ENCODE measurements at regions not wholly inside any gene's neighbourhood (a gene's known extent, or its start where the extent isn't known, plus 50 kb on each side); places are given as distances from the start of the nearest gene placed in this dataset.

- Histone ChIP-seq H3K4me1 (ENCODE audit: control insufficient read depth, low read length) (peaks cover 8% of the 10 kb centered on the region), H3K9me2 (replicated peaks; ENCODE audit: control insufficient read depth, low read length) (no peaks in the 10 kb centered on the region), H3F3A (ENCODE audit: control insufficient read depth, insufficient read depth) (no peaks in the 10 kb centered on the region), H3K27me3 (ENCODE audit: control insufficient read depth, low read length) (no peaks in the 10 kb centered on the region), H3K36me3 (ENCODE audit: control insufficient read depth, low read length) (no peaks in the 10 kb centered on the region), H4K20me1 (ENCODE audit: control insufficient read depth, insufficient read depth, low read depth, low read length) (no peaks in the 10 kb centered on the region), H3K79me2 (ENCODE audit: control insufficient read depth, low read length) (no peaks in the 10 kb centered on the region), H3K9me3 (ENCODE audit: control insufficient read depth, insufficient read depth, low read length) (no peaks in the 10 kb centered on the region), H3K27ac (ENCODE audit: low read depth, low read length) (no peak overlapping the region), H3K4me3 (ENCODE audit: low read length) (no peak overlapping the region), H3K4me2 (ENCODE audit: low read length) (no peak overlapping the region)
- no peak for TF ChIP-seq EZH2phosphoT487 (IDR thresholded peaks at IDR 0.05; ENCODE audit: borderline replicate concordance, low read length)
- no peak for TF ChIP-seq CTCF (IDR thresholded peaks at IDR 0.05; ENCODE audit: low read depth, low read length, poor library complexity, severe bottlenecking)
Observed at GRCh38 chr9:38276771-38277439, 115.6 kb upstream of the ALDH1B1 start.

GRCh38 chr9:38274800-38275199 is 117.7 kb upstream of the ALDH1B1 start:
- no peaks in the 10 kb centered on the region for H3K27me3 ChIP-seq (ENCODE audit: control insufficient read depth, low read length)
- TF ChIP-seq CTCF (IDR thresholded peaks at IDR 0.05; ENCODE audit: low read depth, low read length, poor library complexity, severe bottlenecking), result no peak
- TF ChIP-seq EZH2phosphoT487 (IDR thresholded peaks at IDR 0.05; ENCODE audit: borderline replicate concordance, low read length), result no peak
- H3K4me1 ChIP-seq (ENCODE audit: control insufficient read depth, low read length), result peaks cover 8% of the 10 kb centered on the region
- H3K79me2 ChIP-seq (ENCODE audit: control insufficient read depth, low read length), result no peaks in the 10 kb centered on the region
- no peak overlapping the region for H3K4me3 ChIP-seq (ENCODE audit: low read length)
- H3K27ac ChIP-seq (ENCODE audit: low read depth, low read length), result no peak overlapping the region
- no peak overlapping the region for H3K4me2 ChIP-seq (ENCODE audit: low read length)
- no peaks in the 10 kb centered on the region for H4K20me1 ChIP-seq (ENCODE audit: control insufficient read depth, insufficient read depth, low read depth, low read length)
- no peaks in the 10 kb centered on the region for H3K36me3 ChIP-seq (ENCODE audit: control insufficient read depth, low read length)
- H3F3A ChIP-seq (ENCODE audit: control insufficient read depth, insufficient read depth), result no peaks in the 10 kb centered on the region
- H3K9me2 ChIP-seq (replicated peaks; ENCODE audit: control insufficient read depth, low read length), result no peaks in the 10 kb centered on the region
- no peaks in the 10 kb centered on the region for H3K9me3 ChIP-seq (ENCODE audit: control insufficient read depth, insufficient read depth, low read length)

GRCh38 chr9:38272710-38273109 is 119.8 kb upstream of the ALDH1B1 start:
- H3K4me2 ChIP-seq (ENCODE audit: low read length), result no peak overlapping the region
- no peaks in the 10 kb centered on the region for H3K4me1 ChIP-seq (ENCODE audit: control insufficient read depth, low read length)
- H3K9me3 ChIP-seq (ENCODE audit: control insufficient read depth, insufficient read depth, low read length), result no peaks in the 10 kb centered on the region

More at GRCh38 chr9:38272710-38273109, 119.8 kb upstream of the ALDH1B1 start:
- Histone ChIP-seq H3K27ac (ENCODE audit: low read depth, low read length) (no peak overlapping the region), H3F3A (ENCODE audit: control insufficient read depth, insufficient read depth) (no peaks in the 10 kb centered on the region), H3K79me2 (ENCODE audit: control insufficient read depth, low read length) (no peaks in the 10 kb centered on the region), H3K27me3 (ENCODE audit: control insufficient read depth, low read length) (no peaks in the 10 kb centered on the region), H3K9me2 (replicated peaks; ENCODE audit: control insufficient read depth, low read length) (no peaks in the 10 kb centered on the region), H4K20me1 (ENCODE audit: control insufficient read depth, insufficient read depth, low read depth, low read length) (no peaks in the 10 kb centered on the region), H3K4me3 (ENCODE audit: low read length) (no peak overlapping the region), H3K36me3 (ENCODE audit: control insufficient read depth, low read length) (no peaks in the 10 kb centered on the region)
- TF ChIP-seq EZH2phosphoT487 (IDR thresholded peaks at IDR 0.05; ENCODE audit: borderline replicate concordance, low read length) (no peak), CTCF (IDR thresholded peaks at IDR 0.05; ENCODE audit: low read depth, low read length, poor library complexity, severe bottlenecking) (no peak)
